ENCODE measurements at regions not wholly inside any gene's neighbourhood (a gene's known extent, or its start where the extent isn't known, plus 50 kb on each side); places are given as distances from the start of the nearest gene placed in this dataset.

- no peak for TF ChIP-seq CTCF (IDR thresholded peaks at IDR 0.05)
- no peak for TF ChIP-seq POLR2A (IDR thresholded peaks at IDR 0.05)
These were observed 291.4 kb upstream of the KLF4 start for GRCh38 chr9:107780960-107781359.

Measured in adrenal gland (tissue), 5 donors.